Smooth muscle cell (in vitro differentiated cells): ENCODE measurements at regions not wholly inside any gene's neighbourhood (a gene's known extent, or its start where the extent isn't known, plus 50 kb on each side); places are given as distances from the start of the nearest gene placed in this dataset.

Experiments used
- DNase-seq: peaks from one replicate; lab custom pipeline; 2025; ENCODE audit not compliant: unreplicated experiment; lab: John Stamatoyannopoulos, UW
- H2AFZ ChIP-seq: fragments of 200-600 bp; sonication (generic); 2 replicates; pipeline ENCODE4 v1.6.0; 2016; ENCODE audit warnings: antibody characterized with exemption, low read depth, mild to moderate bottlenecking
- H3F3A ChIP-seq: fragments of 200-600 bp; sonication (generic); 2 replicates; pipeline ENCODE4 v1.6.0; 2017; ENCODE audit warnings: antibody characterized with exemption, low read depth
- H3K27ac ChIP-seq: fragments of 200-600 bp; sonication (generic); 2 replicates; pipeline ENCODE4 v1.5.1; 2016; ENCODE audit warnings: low read depth, mild to moderate bottlenecking
- H3K27me3 ChIP-seq: fragments of 200-600 bp; sonication (generic); 2 replicates; pipeline ENCODE4 v1.6.1; 2016; ENCODE audit warnings: low read depth, mild to moderate bottlenecking
- H3K36me3 ChIP-seq: fragments of 200-600 bp; sonication (generic); 2 replicates; pipeline ENCODE4 v1.5.1; 2016; ENCODE audit warnings: low read depth
- H3K4me1 ChIP-seq: fragments of 200-600 bp; sonication (generic); 2 replicates; pipeline ENCODE4 v1.5.1; 2016; ENCODE audit warnings: low read depth
- H3K4me2 ChIP-seq: fragments of 200-600 bp; sonication (generic); 2 replicates; pipeline ENCODE4 v1.6.0; 2016; ENCODE audit warnings: mild to moderate bottlenecking
- H3K4me3 ChIP-seq: fragments of 200-600 bp; sonication (generic); 2 replicates; pipeline ENCODE4 v1.5.1; 2016; ENCODE audit warnings: mild to moderate bottlenecking
- H3K79me2 ChIP-seq: fragments of 200-600 bp; sonication (generic); 2 replicates; pipeline ENCODE4 v1.6.0; 2016; ENCODE audit warnings: low read depth, mild to moderate bottlenecking
- H3K9ac ChIP-seq: fragments of 200-600 bp; sonication (generic); 2 replicates; pipeline ENCODE4 v1.6.0; 2016; ENCODE audit warnings: low read depth
- H3K9me3 ChIP-seq: fragments of 200-600 bp; sonication (generic); replicated peaks from 2 replicates; pipeline ENCODE4 v1.5.1; 2016; ENCODE audit warnings: low read depth
- H4K20me1 ChIP-seq: fragments of 200-600 bp; sonication (generic); 2 replicates; pipeline ENCODE4 v1.6.0; 2016; ENCODE audit warnings: low read depth
- CTCF ChIP-seq: fragments of 200-600 bp; sonication (generic); IDR thresholded peaks from 2 replicates; pipeline ENCODE4 v1.5.1; 2017; ENCODE audit warnings: borderline replicate concordance, mild to moderate bottlenecking, antibody characterized with exemption; ENCODE audit not compliant: insufficient read depth, poor library complexity, severe bottlenecking
- WGBS: methylation state at CpG from one replicate; pipeline ENCODE4 v1.1.7; 2016; ENCODE audit warnings: low lambda C conversion rate; 5-methylcytosine and 5-hydroxymethylcytosine counted together

GRCh38 chr9:22170556-22170955 lies 161.5 kb upstream of the CDKN2B start:
- Histone ChIP-seq H3K27me3 (no peaks in the 10 kb centered on the region), H2AFZ (no peak overlapping the region)
- DNase-seq: no peak

GRCh38 chr9:22170990-22171670 lies 162.0 kb upstream of the CDKN2B start:
- no peak overlapping the region for H2AFZ ChIP-seq
- no peak for DNase-seq

More at GRCh38 chr9:22170556-22170955, 161.5 kb upstream of the CDKN2B start:
- H3K4me2 ChIP-seq: peak overlapping the region; percentile 38
- WGBS: 56% methylated on average over 2 of the region's 2 CpGs
- H3K9ac ChIP-seq: no peak overlapping the region
- no peak overlapping the region for H3K4me3 ChIP-seq
- no peak for TF ChIP-seq CTCF
- peaks cover 8% of the 10 kb centered on the region for H3K4me1 ChIP-seq
- no peaks in the 10 kb centered on the region for H3K9me3 ChIP-seq
- peaks cover 7% of the 10 kb centered on the region for H3F3A ChIP-seq
- no peaks in the 10 kb centered on the region for H4K20me1 ChIP-seq
- peak overlapping the region; percentile 89 for H3K27ac ChIP-seq
- H3K79me2 ChIP-seq: no peaks in the 10 kb centered on the region
- H3K36me3 ChIP-seq: no peaks in the 10 kb centered on the region

GRCh38 chr9:22171691-22172090 lies 162.6 kb upstream of the CDKN2B start:
- H3F3A ChIP-seq: peaks cover 6% of the 10 kb centered on the region
- WGBS: 68% methylated on average over 3 of the region's 3 CpGs
- H4K20me1 ChIP-seq: no peaks in the 10 kb centered on the region
- H3K4me1 ChIP-seq: peaks cover 6% of the 10 kb centered on the region
- no peak for DNase-seq
- no peaks in the 10 kb centered on the region for H3K27me3 ChIP-seq
- TF ChIP-seq CTCF: no peak
- no peak overlapping the region for H3K4me2 ChIP-seq
- no peaks in the 10 kb centered on the region for H3K79me2 ChIP-seq
- H3K9me3 ChIP-seq: no peaks in the 10 kb centered on the region
- no peak overlapping the region for H3K9ac ChIP-seq
- H2AFZ ChIP-seq: no peak overlapping the region
- no peaks in the 10 kb centered on the region for H3K36me3 ChIP-seq
- no peak overlapping the region for H3K4me3 ChIP-seq
- H3K27ac ChIP-seq: peak overlapping the region; percentile 89

More at GRCh38 chr9:22170990-22171670, 162.0 kb upstream of the CDKN2B start:
- H4K20me1 ChIP-seq: no peaks in the 10 kb centered on the region
- H3K27me3 ChIP-seq: no peaks in the 10 kb centered on the region
- H3F3A ChIP-seq: peaks cover 6% of the 10 kb centered on the region
- no peaks in the 10 kb centered on the region for H3K79me2 ChIP-seq
- H3K4me1 ChIP-seq: peaks cover 6% of the 10 kb centered on the region
- no peak overlapping the region for H3K4me3 ChIP-seq
- no peaks in the 10 kb centered on the region for H3K9me3 ChIP-seq
- no peak for TF ChIP-seq CTCF
- no peaks in the 10 kb centered on the region for H3K36me3 ChIP-seq
- H3K4me2 ChIP-seq: peak overlapping the region; percentile 38
- H3K27ac ChIP-seq: peak overlapping the region; percentile 89
- 85% methylated on average over 2 of the region's 2 CpGs for WGBS
- no peak overlapping the region for H3K9ac ChIP-seq

- WGBS: 98% methylated on average over 2 of the region's 2 CpGs
These were observed 164.8 kb upstream of the CDKN2B start for GRCh38 chr9:22173908-22174307.

More at GRCh38 chr9:22173908-22174307, 164.8 kb upstream of the CDKN2B start:
- no peaks in the 10 kb centered on the region for H4K20me1 ChIP-seq
- H3K9ac ChIP-seq: no peak overlapping the region
- no peak for DNase-seq
- TF ChIP-seq CTCF: no peak
- no peak overlapping the region for H3K4me2 ChIP-seq
- H3K4me3 ChIP-seq: no peak overlapping the region
- no peaks in the 10 kb centered on the region for H3K36me3 ChIP-seq
- H3K27me3 ChIP-seq: no peaks in the 10 kb centered on the region
- H3K9me3 ChIP-seq: no peaks in the 10 kb centered on the region
- peaks cover 3% of the 10 kb centered on the region for H3F3A ChIP-seq
- H3K79me2 ChIP-seq: no peaks in the 10 kb centered on the region
- no peaks in the 10 kb centered on the region for H3K4me1 ChIP-seq
- no peak overlapping the region for H3K27ac ChIP-seq
- H2AFZ ChIP-seq: no peak overlapping the region
